ENCODE measurements at regions not wholly inside any gene's neighbourhood (a gene's known extent, or its start where the extent isn't known, plus 50 kb on each side); places are given as distances from the start of the nearest gene placed in this dataset.

DNA sequence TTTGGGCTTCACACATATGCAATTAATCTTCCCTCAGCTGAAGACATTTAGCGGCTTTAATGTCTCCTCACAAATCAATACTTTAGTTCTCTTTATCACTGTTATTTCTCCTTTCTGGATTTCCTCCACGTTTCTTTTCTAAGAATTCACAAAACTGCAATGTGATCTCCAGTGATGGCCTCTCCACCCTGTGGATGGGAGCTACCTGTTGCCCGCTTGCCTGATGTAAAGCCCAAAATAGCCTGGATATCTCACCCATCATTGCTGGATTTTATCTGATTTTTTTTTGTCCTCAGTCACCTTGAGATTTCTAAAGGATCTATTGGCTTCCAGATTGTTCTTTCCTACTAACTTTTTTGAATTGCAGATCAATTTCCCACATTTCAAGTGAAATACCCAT lies 129.3 kb upstream of the FAM241A start:
- TF ChIP-seq, protein P1, sequence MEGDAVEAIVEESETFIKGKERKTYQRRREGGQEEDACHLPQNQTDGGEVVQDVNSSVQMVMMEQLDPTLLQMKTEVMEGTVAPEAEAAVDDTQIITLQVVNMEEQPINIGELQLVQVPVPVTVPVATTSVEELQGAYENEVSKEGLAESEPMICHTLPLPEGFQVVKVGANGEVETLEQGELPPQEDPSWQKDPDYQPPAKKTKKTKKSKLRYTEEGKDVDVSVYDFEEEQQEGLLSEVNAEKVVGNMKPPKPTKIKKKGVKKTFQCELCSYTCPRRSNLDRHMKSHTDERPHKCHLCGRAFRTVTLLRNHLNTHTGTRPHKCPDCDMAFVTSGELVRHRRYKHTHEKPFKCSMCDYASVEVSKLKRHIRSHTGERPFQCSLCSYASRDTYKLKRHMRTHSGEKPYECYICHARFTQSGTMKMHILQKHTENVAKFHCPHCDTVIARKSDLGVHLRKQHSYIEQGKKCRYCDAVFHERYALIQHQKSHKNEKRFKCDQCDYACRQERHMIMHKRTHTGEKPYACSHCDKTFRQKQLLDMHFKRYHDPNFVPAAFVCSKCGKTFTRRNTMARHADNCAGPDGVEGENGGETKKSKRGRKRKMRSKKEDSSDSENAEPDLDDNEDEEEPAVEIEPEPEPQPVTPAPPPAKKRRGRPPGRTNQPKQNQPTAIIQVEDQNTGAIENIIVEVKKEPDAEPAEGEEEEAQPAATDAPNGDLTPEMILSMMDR (IDR thresholded peaks at IDR 0.05), result no peak
- no peak for TF ChIP-seq POLR2A (IDR thresholded peaks at IDR 0.05)
